Spleen (tissue), 11 donors: ENCODE measurements at regions not wholly inside any gene's neighbourhood (a gene's known extent, or its start where the extent isn't known, plus 50 kb on each side); places are given as distances from the start of the nearest gene placed in this dataset.

ENCODE experiments used
- DNase-seq: peaks from one replicate; pipeline ENCODE4 v3.0.0-alpha.2; 2020
- H3K27ac ChIP-seq, 8 donors: fragments of 200-600 bp; sonication (generic) in 7 of 8; 1 replicate in 4 of 8; 2 replicates in 4 of 8; pipeline versions ENCODE4 v1.5.0 to v1.8.0; 2016 to 2021; ENCODE audit warnings: inconsistent platforms in 4 of 8, mild to moderate bottlenecking in 4 of 8, moderate library complexity in 1 of 8
- H3K27me3 ChIP-seq, 7 donors: fragments of 200-600 bp; sonication (generic) in 6 of 7; replicated peaks in 1 of 7; 1 replicate in 4 of 7; 2 replicates in 3 of 7; pipeline versions ENCODE4 v1.5.0 to v1.8.0; 2016 to 2021; ENCODE audit warnings: inconsistent platforms in 3 of 7, mild to moderate bottlenecking in 1 of 7
- H3K36me3 ChIP-seq, 6 donors: fragments of 200-600 bp; sonication (generic) in 5 of 6; 1 replicate in 4 of 6; 2 replicates in 2 of 6; pipeline versions ENCODE4 v1.5.0 to v1.8.0; 2016 to 2021; ENCODE audit warnings: inconsistent platforms in 2 of 6
- H3K4me1 ChIP-seq, 6 donors: fragments of 200-600 bp; sonication (generic) in 5 of 6; 1 replicate in 3 of 6; 2 replicates in 3 of 6; pipeline versions ENCODE4 v1.5.0 to v1.8.0; 2016 to 2021; ENCODE audit warnings: inconsistent platforms in 3 of 6
- H3K4me3 ChIP-seq, 8 donors: fragments of 200-600 bp; sonication (generic) in 7 of 8; 1 replicate in 4 of 8; 2 replicates in 4 of 8; pipeline versions ENCODE4 v1.5.0 to v1.8.0; 2016 to 2021; ENCODE audit warnings: inconsistent platforms in 4 of 8, mild to moderate bottlenecking in 4 of 8, moderate library complexity in 2 of 8
- H3K9me3 ChIP-seq, 8 donors: fragments of 200-600 bp; sonication (generic) in 7 of 8; 1 replicate in 4 of 8; 2 replicates in 4 of 8; pipeline versions ENCODE4 v1.5.0 to v1.8.0; 2016 to 2021; ENCODE audit warnings: inconsistent platforms in 4 of 8
- CTCF ChIP-seq, 11 experiments: fragments of 200-600 bp in 7 of 11; fragments of 450-650 bp in 4 of 11; sonication (generic) in 4 of 11; IDR thresholded peaks in 8 of 11; conservative IDR thresholded peaks in 3 of 11; 1 replicate in 7 of 11; 2 replicates in 4 of 11; pipeline versions ENCODE4 v1.4.0 to v1.8.0; 2016 to 2021; ENCODE audit warnings: antibody characterized with exemption in 11 of 11, inconsistent platforms in 4 of 11, mild to moderate bottlenecking in 1 of 11
- POLR2A ChIP-seq, 3 donors: fragments of 450-650 bp; IDR thresholded peaks; one replicate each; pipeline ENCODE4 v1.5.1; 2017; ENCODE audit warnings: antibody characterized with exemption in 3 of 3, mild to moderate bottlenecking in 1 of 3
- POLR2AphosphoS5 ChIP-seq, 3 donors: sonication (generic); formaldehyde crosslinking; IDR thresholded peaks; one replicate each; pipeline ENCODE4 v1.5.1; 2017; ENCODE audit warnings: antibody characterized with exemption in 3 of 3
- WGBS, 5 donors: extraction: QIAGEN DNeasy Blood & Tissue Kit in 3 of 5; methylation state at CpG; one replicate each; pipeline versions ENCODE4 v1.1.5 to v1.1.7; 2013 to 2018; 5-methylcytosine and 5-hydroxymethylcytosine counted together
- intact Hi-C: fragments of 100-400 bp; cut with DNase I; formaldehyde crosslinking; loops from one replicate; pipeline ENCODE4 v1.15.0; 2023; ENCODE audit warnings: low total_unique reads
- donor health status: healthy with polysubstance abuse.
- donor health status: DM: no; HTN: no; CAD: no; lungs with moderate emphysema.
- donor health status: DM: no; HTN: no; CAD: no.
- donor health status: Bipolar disorder and iron deficiency.
- donor health status: healthy.
- donor health status: DM: no; HTN: no; CAD: no.
- donor health status: DM: yes; HTN: yes; CAD: no.

- intact Hi-C loops: no loop called here
- TF ChIP-seq POLR2AphosphoS5 (IDR thresholded peaks at IDR 0.05) (no peak), POLR2A (IDR thresholded peaks at IDR 0.05) (no peak), CTCF (IDR thresholded peaks at IDR 0.05 in 8 of 11, conservative IDR thresholded peaks at IDR 0.05 in 3 of 11) (no peak)
- no peaks in the 10 kb centered on the region for H3K36me3 ChIP-seq
- DNase-seq: no peak
- H3K4me3 ChIP-seq: no peak overlapping the region
- H3K4me1 ChIP-seq: no peaks in the 10 kb centered on the region
- H3K27ac ChIP-seq: no peak overlapping the region
- H3K9me3 ChIP-seq: no peaks in the 10 kb centered on the region
- no peaks in the 10 kb centered on the region for H3K27me3 ChIP-seq
Observed at GRCh38 chr4:111707491-111707890, 437.8 kb upstream of the FAM241A start.

- no peak overlapping the region for H3K4me3 ChIP-seq
- TF ChIP-seq POLR2AphosphoS5 (IDR thresholded peaks at IDR 0.05): no peak
- no peak for TF ChIP-seq POLR2A (IDR thresholded peaks at IDR 0.05)
- no peak for TF ChIP-seq CTCF (IDR thresholded peaks at IDR 0.05 in 8 of 11, conservative IDR thresholded peaks at IDR 0.05 in 3 of 11)
- H3K9me3 ChIP-seq: no peaks in the 10 kb centered on the region
- WGBS, 5 donors: 55 to 66% (median 60%) methylated on average over 3 of the region's 3 CpGs
- intact Hi-C loops: no loop called here
- H3K4me1 ChIP-seq: no peaks in the 10 kb centered on the region
- H3K36me3 ChIP-seq: no peaks in the 10 kb centered on the region
- no peak overlapping the region for H3K27ac ChIP-seq
- no peak for DNase-seq
- H3K27me3 ChIP-seq: no peaks in the 10 kb centered on the region
Observed at GRCh38 chr4:111712093-111712677, 433.1 kb upstream of the FAM241A start.

GRCh38 chr4:111713276-111713675 lies 432.0 kb upstream of the FAM241A start:
- H3K27me3 ChIP-seq: no peaks in the 10 kb centered on the region
- no peaks in the 10 kb centered on the region for H3K4me1 ChIP-seq
- H3K27ac ChIP-seq: no peak overlapping the region
- no peak for DNase-seq
- intact Hi-C loops: no loop called here
- no peaks in the 10 kb centered on the region for H3K36me3 ChIP-seq
- WGBS, 5 donors: 70 to 79% (median 72%) methylated on average over 3 of the region's 3 CpGs
- no peak overlapping the region for H3K4me3 ChIP-seq
- H3K9me3 ChIP-seq: no peaks in the 10 kb centered on the region
- TF ChIP-seq POLR2AphosphoS5 (IDR thresholded peaks at IDR 0.05) (no peak), POLR2A (IDR thresholded peaks at IDR 0.05) (no peak), CTCF (IDR thresholded peaks at IDR 0.05 in 8 of 11, conservative IDR thresholded peaks at IDR 0.05 in 3 of 11) (no peak)

- H3K9me3 ChIP-seq: no peaks in the 10 kb centered on the region
- no peaks in the 10 kb centered on the region for H3K27me3 ChIP-seq
- 39 to 62% (median 47%) methylated on average over 1 of the region's 1 CpG for whole genome bisulfite sequencing, 5 donors
- no peak for DNase-seq
- no peaks in the 10 kb centered on the region for H3K4me1 ChIP-seq
- no peak overlapping the region for H3K4me3 ChIP-seq
- no peak for TF ChIP-seq POLR2A (IDR thresholded peaks at IDR 0.05)
- TF ChIP-seq POLR2AphosphoS5 (IDR thresholded peaks at IDR 0.05): no peak
- TF ChIP-seq CTCF (IDR thresholded peaks at IDR 0.05 in 8 of 11, conservative IDR thresholded peaks at IDR 0.05 in 3 of 11): no peak
- intact Hi-C loops: no loop called here
- no peaks in the 10 kb centered on the region for H3K36me3 ChIP-seq
- H3K27ac ChIP-seq: no peak overlapping the region
Observed at GRCh38 chr4:111717921-111718320, 427.3 kb upstream of the FAM241A start.
